SHP77 (cell line): ENCODE measurements at regions not wholly inside any gene's neighbourhood (a gene's known extent, or its start where the extent isn't known, plus 50 kb on each side); places are given as distances from the start of the nearest gene placed in this dataset.

Experiments used
- DNase-seq, 2 experiments: peaks; one replicate each; lab custom pipeline; 2025; lab: John Stamatoyannopoulos, UW

DNA sequence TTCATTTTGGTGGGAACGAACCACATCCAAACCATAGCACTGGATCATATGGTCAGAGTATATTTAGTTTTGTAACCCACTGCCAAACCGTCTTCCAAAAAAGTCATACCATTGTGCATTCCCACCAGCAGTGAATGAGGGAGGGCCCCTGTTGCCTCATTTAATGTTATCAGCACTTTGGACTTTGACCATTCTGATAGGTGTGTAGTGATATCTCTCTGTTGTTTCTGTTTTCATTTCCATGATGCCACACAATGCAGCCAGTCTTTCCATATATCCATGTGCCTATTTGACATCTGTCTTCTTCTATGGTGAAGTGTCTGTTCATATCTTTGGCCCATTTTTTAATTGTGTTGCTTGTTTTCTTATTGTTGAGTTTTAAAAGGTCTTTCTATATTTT, 105.0 kb upstream of the PPP2R2D start:
- no peak for DNase-seq

DNA sequence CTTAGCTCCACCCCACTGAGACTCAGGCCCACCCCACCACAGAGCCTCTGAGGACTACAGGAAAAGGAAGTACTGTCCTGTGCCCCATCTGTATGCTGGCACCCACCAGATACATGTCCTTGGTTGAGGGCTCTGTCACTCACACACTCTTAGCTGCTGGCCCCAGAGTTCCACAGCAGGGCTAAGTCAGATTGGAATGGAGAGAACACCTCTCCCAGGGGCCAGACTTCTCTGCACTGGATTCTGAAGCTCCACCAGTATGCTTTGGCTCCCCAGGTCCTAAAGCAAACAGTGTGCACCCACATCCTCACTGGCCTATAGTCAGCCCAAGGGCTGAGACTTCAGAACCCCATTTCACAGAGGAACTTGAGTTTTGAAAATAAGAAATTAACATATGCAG, 103.2 kb upstream of the PPP2R2D start:
- no peak for DNase-seq

DNA sequence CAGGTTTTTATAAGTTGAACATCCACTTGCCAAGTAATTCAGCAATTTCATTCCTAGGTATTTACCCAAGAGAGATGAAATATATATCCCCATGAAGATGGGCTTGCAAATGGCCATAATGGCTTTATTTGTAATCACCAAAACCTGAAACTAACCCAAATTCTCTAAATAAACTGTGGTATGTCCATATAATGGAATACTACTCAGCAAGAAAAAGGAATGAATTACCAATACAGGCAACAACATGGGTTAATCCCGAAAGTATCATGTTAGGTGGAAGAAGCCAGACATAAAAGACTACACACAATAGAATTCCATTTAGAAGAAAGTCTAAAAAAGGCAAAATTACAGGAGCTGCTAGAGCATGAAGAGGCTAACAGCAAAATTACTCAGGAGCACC, 101.4 kb upstream of the PPP2R2D start:
- no peak for DNase-seq

DNA sequence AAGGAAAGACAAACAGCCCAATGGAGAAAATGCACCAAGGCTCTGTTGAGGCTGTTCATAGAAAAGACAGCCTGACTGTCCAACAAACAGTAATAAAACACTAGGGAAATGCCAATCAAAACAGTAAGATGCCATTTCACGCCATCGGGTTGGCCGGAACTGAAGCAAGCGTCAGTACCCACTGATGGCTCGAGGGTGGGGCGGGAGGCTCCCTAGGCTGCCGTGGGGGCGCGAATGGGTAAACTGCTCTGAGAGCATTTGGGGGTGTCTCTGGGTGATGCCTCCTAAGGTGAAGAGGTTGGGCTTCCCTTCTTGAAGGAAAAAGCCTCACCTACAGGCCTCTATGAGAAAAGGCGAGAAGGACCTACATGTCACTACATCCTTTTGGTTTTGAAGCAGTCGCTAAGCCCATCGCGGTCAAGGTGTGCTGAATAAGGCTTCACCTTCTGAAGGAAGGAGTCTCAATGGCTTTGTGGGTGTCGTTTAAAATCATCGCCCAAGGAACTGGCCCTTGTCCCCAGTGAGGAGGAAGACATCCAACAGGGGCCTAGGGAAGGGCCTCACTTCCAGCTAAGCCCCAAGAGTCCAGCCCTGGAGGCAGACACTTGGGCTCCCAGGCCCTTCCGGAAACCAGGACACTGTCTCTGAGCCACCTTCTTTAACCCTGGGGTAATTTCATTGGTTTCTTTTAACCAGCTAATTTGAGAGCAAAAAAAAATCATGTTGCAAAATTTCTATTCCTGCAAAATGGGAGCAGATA, 98.5 kb upstream of the PPP2R2D start:
- DNase-seq = no peak

DNA sequence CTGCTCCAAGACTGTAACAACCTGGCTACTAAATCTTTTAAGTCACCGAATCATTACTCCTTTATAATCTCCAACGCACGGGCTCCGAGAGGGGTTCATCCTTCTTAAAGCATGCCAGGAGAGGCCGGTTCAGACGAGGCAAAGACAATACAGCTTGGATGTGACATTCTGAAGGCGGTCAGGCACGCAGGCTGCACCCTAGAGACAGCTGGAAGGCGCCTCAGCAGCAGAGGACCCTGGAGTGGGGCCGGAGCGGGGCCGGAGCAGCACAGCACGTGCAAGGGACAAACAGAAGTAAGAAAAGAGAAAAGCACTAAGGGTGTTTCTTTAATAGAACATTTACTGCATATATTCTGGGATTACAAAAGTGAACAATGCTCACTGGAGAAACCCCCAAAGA, 97.8 kb upstream of the PPP2R2D start:
- DNase-seq = no peak

DNA sequence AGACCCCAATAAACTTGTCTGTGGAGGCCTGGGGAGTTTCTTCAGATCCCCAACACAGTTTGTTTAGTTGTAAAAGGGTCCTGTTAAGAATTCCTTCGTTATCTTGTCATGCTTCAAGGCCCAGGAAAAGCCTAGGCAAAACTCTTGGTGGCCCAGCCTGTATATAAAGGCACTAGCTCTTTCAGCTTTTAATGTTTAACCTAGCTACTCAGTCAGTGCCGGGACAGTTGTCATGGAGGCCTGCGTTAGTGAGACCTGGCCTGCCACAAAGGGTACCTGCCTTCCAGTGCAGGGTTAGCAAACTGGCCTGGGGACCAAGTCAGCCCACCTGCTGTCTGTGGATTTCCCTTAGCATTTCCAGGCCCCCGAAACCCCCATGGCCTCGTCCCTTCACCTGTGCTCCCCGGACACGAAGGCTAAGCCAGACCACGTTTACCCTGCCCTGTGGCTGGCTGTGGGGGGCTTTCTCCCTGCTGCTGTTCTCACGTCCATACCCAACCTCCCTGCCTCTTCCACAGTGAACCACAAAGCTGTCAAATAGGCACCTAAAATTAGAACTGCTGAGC, 96.9 kb upstream of the PPP2R2D start:
- DNase-seq = no peak

DNA sequence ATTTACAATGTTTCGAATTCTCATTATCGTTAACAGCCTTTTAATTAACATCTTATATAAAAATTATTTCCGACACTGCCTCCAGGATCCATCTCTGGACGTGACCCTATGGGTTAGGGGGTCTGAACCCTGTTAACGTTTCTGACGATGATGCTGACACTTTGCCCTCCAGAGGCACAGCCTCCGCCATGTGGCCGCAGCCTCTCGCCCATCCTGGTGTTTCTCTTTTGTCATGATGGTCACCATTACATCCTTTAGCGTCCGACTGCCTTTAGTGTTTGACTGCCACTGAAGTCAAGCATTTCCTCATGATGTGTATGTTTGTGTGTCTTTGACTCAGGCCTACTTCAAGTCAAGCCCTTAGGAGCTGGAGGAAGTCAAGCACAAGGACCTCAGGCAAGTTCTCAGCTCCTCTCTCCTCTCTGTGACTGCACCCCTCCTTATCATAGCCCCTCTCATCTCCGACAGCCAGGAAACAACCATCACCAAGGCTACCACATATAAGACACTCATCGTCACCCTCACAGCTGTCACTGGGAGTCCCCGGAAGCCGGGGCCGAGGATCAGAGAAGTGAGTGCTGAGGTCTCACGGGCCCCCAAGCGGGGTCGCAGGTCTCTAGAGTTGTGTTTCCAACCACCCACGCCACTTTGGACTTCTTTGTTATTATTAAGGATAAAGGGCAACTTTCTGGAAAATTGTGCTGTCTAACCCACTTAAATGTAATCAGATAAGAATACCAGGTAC, 96.1 kb upstream of the PPP2R2D start:
- no peak for DNase-seq

DNA sequence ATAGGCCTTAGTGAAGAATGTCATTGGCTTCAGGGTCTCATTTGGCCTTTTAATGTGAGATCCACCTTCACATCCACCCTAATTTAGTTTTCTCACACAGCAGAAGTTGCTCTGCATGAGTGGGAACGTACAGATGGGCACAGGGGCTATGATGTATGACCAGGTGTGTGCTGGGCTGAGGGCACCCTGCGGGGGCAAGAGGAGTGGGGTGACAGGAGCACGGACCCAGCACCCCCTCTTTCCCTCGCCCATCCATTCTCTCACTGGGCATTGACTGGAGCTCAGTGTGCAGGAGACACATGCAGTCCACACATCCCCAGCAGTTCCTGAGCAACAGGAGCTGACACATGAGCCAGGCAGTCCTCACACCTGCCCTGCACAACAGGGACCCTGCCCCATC, 95.1 kb upstream of the PPP2R2D start:
- no peak for DNase-seq

DNA sequence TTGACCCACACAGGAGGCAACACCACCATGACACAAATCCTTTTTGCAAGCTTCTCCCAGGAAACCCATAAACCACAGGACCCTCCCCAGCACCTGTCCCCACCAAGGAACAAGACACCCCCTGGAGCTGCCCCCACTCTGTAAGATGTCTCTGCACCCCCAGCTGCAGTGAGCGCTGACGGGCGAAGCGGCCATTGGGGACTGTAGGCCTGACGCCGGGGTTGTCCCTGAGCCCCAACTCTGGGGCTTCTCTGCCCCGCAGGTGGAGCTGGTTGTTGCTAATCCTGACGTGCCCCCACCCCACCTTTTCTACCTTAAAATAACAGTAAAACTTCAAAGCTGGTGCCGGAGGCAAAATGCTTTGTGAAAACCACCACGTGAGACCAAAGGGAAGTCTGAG, 94.7 kb upstream of the PPP2R2D start:
- no peak for DNase-seq

DNA sequence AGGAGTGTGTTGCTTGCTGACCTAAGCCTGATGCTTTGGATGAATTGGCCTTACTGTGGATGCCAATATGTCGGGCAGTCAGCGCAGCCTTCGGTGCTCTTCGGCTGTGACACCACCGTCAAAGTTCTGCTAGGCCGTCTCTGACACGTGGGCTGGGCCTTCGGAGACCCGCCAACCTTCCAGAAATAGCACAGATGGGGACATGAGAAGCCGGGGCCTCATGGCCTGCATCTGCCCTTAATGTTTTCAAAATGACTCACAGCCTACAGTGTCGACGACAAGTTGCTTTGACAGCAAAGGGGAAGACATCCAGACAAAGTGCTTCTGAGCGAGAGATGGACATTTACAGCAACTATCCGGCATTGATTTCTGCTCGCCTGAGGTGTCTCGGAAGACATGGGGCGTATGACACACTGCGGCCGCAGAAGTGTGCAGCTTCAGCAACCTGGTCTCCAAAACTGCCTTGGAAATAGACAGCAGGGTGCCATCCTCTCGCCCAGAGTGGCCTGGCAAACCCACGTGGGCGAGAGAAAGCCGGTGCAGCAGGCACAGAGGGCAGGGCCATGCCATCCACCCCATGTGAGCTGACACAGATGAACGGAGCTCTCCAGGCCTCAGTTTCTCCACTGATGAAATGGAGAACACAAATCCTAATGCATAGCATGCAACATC, 94.0 kb upstream of the PPP2R2D start:
- DNase-seq = no peak

DNA sequence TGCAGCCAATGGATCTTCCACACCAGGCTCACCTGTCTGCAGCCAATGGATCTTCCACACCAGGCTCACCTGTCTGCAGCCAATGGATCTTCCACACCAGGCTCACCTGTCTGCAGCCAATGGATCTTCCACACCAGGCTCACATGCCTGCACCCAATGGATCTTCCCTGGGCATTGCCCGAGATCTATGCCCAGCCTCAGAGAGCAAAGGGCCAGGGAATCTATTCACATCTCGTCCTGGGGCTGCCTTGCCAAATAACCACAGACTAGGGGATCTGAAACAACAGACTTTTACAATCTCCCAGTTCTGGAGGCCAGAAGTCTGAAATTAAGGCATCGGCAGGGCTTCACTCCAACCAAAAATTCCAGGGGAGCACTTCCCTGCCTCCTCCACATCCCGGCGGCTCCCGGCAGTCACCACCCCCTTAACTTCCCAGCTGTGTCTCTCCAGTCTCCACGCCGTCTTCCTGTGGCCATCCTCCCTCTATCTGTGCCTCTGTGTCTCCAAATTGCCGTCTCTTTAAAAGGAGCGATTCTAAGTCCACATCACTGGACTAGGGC, 92.4 kb upstream of the PPP2R2D start:
- no peak for DNase-seq

DNA sequence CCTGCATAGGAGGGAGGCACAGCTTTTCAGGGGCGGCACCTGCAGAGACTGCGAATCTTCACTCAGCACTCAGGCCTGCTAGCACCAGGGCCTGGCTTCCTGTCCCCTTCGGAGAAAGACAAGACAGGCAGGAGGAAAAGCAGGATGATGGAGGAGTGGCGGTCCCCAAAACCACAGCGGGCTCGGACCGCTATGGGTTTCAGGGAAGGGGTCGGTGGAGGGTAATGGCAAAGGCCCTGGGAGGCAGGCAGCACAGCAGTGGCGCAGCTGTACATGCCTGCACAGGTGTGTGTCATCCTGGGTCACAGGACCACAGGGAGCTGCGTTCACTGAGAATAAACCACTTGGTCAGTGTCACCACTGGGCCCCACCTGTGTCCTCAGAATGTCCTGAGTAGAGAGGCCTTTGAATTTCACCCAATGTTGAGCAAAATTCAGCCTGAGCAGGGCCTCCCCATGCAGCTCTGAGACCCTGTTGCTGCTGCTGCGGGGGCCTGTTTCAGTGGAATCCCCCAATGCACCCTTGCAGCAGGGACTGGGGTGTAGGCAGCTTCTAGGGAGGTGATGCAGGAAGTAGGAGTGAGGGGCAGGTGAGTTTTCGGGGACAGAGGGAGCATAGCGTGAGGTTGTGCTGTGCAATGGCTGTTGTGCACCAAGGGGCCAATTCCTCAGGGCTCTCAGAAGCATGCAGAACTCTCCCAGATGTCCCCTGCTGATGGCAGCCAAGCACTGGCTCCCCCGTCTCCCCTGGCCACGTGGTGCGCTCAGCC, 90.6 kb upstream of the PPP2R2D start:
- DNase-seq = no peak

DNA sequence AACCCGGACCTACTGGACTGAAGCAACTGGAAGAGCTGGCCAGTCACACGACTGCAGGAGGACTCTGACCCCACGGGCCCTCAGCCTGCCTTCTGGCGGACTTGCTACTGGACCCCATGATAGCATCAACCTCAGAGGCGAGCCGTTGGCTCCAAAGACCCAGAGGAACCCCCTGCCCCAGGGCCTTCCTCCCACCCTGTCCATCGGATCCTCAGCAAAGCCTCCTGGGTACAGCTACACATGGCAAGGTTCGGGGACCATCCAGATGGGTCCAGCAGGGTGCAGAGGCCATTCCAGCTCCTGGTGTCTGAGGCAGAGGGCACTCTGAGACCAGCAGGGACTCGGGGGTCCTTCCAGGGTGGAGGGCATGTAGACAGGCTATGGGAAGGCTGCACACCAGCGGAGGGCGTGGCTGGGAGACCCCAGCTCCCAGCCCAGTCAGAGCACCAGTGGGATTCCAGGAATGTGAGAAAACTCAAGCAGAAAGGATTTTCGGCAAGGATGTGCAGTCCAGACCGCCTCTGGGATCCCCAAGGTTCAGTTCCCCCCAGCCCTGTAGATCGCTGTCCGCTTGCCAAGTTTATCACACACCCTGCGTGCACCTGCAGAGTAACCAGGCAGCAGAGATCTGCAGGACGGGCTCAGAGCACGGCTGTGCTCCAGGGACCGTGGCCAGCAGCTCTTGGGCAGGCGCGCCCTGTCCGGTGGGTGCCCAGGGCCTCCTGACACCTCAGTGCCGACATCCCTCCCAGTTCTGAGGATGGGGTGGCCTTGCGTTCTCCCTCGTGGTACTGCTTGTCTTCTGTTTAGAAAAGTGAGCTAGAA, 89.8 kb upstream of the PPP2R2D start:
- DNase-seq = no peak

DNA sequence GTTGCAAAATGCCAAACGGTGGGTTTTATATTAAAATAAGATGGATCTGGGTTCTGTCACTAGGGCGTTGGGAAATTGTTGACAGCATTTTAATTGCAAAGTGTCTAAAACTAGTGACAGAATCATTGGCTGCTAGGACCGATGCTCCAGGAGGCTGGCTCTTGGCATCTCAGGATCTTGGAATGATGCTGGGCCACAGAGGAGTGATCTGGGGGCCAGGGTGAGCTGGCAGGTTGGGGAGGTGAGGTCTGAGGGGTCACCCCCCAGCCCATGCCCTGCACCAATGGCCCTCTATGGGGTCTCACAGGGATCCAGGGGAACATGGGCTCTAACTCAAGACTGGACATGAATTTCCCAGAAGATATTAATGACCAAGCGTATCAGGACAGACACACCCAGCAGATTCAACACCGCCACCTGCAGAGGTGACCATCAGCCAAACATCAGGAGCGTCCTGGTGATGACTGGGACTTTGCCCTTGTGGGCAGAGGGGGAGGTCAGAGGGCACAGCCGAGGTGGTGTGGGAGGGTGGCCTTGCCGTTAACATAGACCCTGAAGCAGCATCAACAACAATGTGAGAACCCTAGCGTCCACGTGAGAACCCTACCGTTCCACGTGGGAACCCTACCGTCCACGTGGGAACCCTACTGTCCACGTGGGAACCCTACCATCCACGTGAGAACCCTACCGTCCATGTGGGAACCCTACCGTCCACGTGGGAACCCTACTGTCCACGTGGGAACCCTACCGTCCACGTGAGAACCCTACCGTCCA, 89.0 kb upstream of the PPP2R2D start:
- DNase-seq = no peak

DNA sequence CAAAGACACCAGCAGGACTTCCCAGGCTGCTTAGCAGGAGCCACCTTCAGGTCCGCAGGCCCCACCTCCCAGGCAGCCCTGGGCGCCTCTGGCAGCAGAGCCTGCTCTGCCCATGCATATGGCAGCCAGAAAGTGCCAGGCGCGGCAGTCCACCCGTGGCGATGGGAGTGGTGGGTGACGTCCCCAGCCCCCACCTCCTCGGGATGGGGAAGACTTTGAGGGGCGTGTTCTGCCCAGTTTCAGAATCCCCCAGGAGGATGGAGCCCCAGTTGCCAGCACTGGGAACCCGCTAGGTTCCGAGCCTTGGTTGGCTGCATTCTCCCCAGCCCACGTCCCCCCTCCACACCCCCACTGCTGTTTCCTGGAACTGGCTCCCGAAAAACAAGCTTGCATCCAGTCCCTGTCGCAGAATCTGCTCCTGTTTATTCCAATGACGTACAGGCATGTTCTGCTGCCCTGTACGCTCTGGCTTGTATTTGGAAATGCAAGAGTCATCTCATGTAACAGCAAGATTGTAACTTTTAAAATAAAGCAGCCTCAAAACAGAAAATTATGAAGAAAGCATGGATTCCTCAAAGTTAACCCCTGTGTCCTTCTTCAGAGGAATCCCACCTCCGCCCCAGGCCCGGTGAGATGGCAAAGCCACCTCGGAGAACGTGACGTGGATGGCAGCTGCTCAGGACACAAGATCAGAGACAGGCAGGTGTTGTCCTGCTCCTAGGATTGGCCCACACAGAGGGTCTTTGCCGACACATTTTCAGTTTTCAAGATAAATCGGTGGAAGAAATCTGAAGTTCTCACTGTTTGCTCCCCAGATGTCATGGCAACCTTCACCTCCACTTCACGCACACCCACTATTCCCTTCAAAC, 87.8 kb upstream of the PPP2R2D start:
- no peak for DNase-seq

DNA sequence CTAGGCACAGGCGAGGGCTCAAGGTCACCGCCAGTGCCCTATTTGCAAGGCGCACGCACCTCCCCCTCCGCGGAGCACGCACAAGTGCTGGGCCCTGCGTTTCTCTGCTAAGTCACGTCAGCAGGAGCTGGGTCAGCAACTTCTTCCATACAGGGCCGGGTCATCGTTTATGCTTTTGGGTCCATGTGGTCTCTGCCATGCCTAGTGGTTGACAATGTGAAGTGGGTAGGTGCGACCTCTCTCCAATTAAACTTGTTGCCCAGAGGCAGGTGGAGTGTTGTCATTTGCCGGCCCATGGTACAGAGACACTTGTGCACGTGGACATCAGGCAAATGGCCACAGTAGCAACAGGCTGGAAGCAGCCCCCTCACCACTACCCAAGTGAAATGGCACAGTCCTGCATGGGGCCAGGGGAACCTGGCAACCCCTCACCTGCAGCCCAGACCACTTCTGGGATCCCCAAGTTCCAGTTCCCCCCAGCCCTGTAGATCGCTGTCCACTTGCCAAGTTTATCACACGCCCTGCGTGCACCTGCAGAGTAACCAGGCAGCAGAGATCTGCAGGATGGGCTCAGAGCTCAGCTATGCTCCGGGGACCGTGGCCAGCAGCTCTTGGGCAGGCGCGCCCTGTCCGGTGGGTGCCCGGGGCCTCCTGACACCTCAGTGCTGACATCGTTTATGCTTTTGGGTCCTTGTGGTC, 86.1 kb upstream of the PPP2R2D start:
- DNase-seq = no peak

DNA sequence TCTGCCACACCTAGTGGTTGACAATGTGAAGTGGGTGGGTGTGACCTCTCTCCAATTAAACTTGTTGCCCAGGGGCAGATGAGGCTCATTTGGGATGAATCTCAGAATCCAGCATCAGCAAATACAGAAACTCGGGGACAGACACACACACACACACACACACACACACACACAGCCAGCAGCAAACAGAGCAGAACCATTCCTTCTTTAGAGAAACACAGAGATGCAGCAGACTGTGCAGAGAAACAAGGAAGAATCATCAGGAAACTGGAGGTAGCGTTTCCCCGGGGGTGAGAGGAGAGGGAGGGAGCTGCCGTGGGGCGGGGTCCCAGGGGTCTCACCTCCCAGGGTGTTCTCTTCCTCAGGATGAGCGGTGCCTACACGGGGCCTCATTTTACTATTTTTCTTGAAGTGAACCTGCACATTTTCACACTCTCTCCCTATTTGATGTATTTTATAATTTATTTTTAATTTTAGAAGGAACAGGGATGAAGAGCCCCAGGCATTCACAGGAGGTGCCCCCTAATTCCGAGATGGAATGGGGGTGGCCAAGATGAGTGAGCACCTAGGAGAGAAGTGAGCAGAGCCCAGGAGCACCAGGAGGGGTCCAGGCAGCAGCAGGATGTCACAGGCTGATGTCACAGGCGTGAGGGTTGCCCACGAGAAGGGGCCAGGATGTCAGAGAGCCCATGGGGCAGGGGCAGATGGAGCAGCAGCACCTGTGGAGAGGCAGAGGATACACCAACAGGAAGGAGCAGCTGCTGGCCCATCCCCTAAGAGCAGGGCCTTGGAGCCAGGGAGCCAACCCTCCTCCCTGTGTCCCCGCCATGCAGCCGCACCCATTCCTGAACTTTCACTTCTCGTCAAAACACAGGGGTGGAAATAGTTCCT, 85.3 kb upstream of the PPP2R2D start:
- no peak for DNase-seq
